GM20431 (cell line): ENCODE measurements at regions not wholly inside any gene's neighbourhood (a gene's known extent, or its start where the extent isn't known, plus 50 kb on each side); places are given as distances from the start of the nearest gene placed in this dataset.
"Not testable (repeated sequence)": the region's sequence is repeated elsewhere in the genome, so short reads cannot be mapped to it uniquely, and the experiment has no call there.

ENCODE experiments used
- in situ Hi-C: fragments of 300-500 bp; cut with MseI, MboI; formaldehyde crosslinking; loops from one replicate; pipeline ENCODE4 v1.15.0; 2020; ENCODE audit warnings: low sequenced_read_pairs; ENCODE audit not compliant: unreplicated experiment

- in situ Hi-C loops = not testable (repeated sequence)
Measured at GRCh38 chr1:222470252-222470805, 77.6 kb downstream of the HHIPL2 start.

GRCh38 chr1:222466150-222466865 lies 81.6 kb downstream of the HHIPL2 start:
- in situ Hi-C loops = no loop called here

DNA sequence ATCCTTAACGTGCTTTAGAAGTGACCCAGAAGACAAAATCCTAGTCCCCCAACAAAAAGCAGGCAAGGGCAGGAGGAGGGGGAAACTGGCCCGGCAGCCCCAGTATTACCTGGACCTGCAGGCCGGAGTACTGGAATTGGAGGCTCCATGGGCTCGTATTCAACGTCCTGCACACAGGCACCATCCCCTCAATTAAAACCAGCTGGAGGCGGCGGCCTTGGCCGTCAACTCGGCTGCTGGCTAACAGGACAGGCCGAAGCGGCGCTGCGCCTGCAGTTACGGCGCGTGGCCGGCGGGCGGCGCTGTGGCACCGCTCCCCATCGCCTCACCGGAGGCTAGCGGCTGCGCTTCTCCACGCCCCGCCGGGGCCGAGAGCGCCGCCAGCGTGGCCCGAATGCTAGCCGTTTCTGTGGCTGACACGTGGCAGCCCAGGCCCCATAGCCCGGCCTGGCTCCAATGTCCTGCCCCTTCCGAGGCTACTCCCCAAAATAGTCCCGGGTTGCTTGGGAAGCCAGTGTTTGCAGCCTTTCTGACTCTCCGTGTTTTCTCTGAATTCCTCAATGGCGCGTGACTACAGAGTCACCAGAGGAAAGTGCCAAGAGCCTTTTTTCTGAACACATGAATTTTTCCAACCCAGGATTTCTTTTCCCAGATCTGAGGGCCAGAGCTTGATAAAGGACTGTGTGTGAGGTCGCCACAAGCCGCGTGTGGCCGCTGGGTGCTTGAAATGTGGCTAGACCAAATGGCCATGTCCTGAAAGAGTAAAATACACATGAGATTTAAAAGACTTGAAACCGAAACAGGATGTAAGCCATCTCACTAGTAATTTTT lies 82.5 kb downstream of the HHIPL2 start:
- in situ Hi-C loops = no loop called here

GRCh38 chr1:222464841-222465210 lies 83.1 kb downstream of the HHIPL2 start:
- in situ Hi-C loops = no loop called here

- in situ Hi-C loops = no loop called here
Measured at GRCh38 chr1:222463059-222463730, 84.7 kb downstream of the HHIPL2 start.

- in situ Hi-C loops = no loop called here
Measured at GRCh38 chr1:222462601-222463000, 85.3 kb downstream of the HHIPL2 start.

- in situ Hi-C loops = no loop called here
Measured at GRCh38 chr1:222461941-222462340, 86.0 kb downstream of the HHIPL2 start.

DNA sequence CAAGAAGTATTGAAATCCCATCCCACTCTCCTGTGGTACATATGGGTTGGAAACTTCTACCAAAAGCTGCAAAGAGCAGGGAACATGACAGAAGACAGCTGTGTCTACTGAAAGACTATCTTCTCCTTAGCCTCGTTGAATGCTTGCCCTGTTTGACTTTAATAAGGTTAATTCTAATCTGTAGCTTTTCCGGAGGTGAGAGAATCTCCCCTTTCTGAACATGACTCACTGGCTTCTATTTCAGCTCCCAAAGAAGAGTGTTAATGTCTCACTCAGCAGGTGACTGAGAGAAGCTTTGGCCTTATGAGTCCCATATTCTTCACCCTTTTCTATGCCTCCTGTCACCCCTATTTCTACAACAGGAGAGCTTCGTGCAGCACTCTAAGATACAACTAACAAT lies 88.3 kb downstream of the HHIPL2 start:
- in situ Hi-C loops = loop anchor here (10.0 kb wide), 1 partner anchor 175 kb away; no protein-coding TSS in a partner anchor

- in situ Hi-C loops = loop anchor here (10.0 kb wide), 1 partner anchor 177 kb away; no protein-coding TSS in a partner anchor
Measured at GRCh38 chr1:222457513-222457912, 90.4 kb downstream of the HHIPL2 start.

DNA sequence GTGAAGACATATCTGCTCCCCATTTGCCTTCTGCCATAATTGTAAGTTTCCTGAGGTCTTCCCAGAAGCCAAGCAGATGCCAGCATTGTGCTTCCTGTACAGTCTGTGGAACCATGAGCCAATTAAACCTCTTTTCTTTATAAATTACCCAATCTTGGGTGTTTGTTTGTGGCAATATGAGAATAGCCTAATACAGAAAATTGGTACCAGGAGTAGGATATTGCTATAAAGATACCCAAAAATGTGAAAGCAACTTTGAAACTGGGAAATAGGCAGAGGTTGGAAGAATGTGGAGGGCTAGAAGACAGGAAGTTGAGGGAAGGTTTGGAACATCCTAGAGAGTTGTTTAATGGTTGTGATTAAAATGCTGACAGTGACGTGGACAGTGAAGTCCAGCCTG lies 90.8 kb downstream of the HHIPL2 start:
- in situ Hi-C loops = loop anchor here (10.0 kb wide), 1 partner anchor 178 kb away; no protein-coding TSS in a partner anchor

- in situ Hi-C loops = loop anchor here (10.0 kb wide), 1 partner anchor 179 kb away; no protein-coding TSS in a partner anchor
Measured at GRCh38 chr1:222455188-222455879, 92.6 kb downstream of the HHIPL2 start.

GRCh38 chr1:222454782-222455181 lies 93.1 kb downstream of the HHIPL2 start:
- in situ Hi-C loops = loop anchor here (10.0 kb wide), 1 partner anchor 180 kb away; no protein-coding TSS in a partner anchor

- in situ Hi-C loops = loop anchor here (10.0 kb wide), 1 partner anchor 181 kb away; no protein-coding TSS in a partner anchor
Measured at GRCh38 chr1:222454186-222454585, 93.7 kb downstream of the HHIPL2 start.

DNA sequence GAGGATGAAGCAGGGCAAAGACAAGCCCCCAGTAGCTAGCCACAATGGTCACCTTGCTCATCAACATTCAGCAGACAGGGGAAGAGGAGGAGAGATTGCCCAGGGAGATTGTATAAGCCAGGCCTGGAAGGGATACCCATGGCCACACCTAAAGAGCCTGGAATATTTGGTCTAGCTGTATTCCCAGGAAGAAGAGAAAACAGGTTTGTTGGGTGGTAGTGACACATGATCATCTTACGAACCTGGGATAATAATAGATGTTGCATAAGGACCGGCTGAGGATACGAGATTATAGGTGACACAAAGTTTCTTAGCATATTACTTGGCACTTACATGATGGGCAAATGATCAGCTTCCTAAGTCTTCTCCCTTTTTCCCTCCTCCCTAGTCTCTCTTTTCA lies 95.9 kb downstream of the HHIPL2 start:
- in situ Hi-C loops = loop anchor here (10.0 kb wide), 1 partner anchor 183 kb away; no protein-coding TSS in a partner anchor

GRCh38 chr1:222443566-222443965 lies 104.3 kb downstream of the HHIPL2 start:
- in situ Hi-C loops = no loop called here

DNA sequence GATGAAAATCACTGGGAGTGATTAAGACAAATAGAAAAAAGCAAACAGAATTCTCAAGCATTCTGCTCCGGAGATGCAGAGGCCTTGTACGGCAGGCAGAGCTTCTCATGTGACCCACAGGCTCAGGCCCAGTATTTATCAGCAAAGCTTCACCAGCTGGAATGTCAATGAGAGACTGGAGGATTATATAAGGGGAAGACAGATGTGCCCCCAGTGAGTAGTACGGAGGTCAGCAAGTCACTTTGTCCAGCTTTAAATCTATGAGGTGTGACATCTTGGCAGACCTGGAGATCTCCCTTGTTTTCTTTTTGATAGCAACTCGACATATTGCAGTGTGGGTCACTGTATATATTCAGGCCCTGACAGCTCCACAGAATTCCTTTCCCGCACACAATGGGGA lies 106.8 kb downstream of the HHIPL2 start:
- in situ Hi-C loops = no loop called here

- in situ Hi-C loops = no loop called here
Measured at GRCh38 chr1:222424826-222425225, 123.1 kb downstream of the HHIPL2 start.

GRCh38 chr1:222421380-222421779 lies 126.5 kb downstream of the HHIPL2 start:
- in situ Hi-C loops = no loop called here

DNA sequence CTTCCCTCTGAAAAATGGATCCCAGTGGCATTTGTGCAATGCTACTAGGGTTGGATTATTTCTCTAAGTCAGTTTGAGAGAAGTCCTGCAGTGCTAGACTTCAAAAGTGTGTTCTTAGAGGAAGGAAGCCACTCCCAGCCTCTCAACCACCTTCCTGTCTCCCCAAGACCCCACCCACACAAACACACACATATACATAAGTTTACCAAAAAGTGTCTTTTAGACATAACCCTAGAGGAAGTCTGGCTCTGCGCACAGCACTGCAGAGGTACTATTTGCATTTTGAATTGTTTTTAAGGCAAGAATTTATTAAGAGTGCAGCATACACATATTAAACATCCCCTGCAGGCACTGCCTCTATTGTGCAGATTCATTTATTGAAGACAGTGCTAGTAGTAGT lies 127.3 kb downstream of the HHIPL2 start:
- in situ Hi-C loops = no loop called here

DNA sequence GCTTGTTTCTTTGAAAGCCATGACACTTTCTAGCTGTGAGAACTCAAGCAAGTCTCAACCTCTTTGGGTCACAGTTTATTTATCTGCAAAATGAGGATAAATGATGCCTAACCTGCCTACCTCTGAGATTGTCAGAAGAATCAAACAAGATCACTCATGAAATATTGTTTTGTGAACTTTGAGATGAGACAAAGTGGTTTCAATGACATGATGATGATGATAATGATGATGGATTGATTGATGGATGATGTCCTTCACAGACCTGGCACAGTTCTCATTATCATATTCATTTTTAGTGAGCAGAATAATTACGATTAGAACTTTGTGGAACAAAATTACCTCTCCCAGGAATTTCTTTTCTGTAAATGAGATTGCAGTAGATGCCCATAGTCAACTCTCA lies 129.2 kb downstream of the HHIPL2 start:
- in situ Hi-C loops = no loop called here
